HepG2 (cell line): ENCODE measurements at regions not wholly inside any gene's neighbourhood (a gene's known extent, or its start where the extent isn't known, plus 50 kb on each side); places are given as distances from the start of the nearest gene placed in this dataset.

Experiments
- CBX2 ChIP-seq, 2 experiments: fragments of 200-600 bp in 1 of 2; sonication (generic); formaldehyde crosslinking in 1 of 2; IDR thresholded peaks; 2 replicates each; pipeline versions ENCODE4 v1.7.0 to v1.8.1; 2018 to 2022; ENCODE audit warnings: low read depth in 2 of 2, low read length in 1 of 2, mild to moderate bottlenecking in 1 of 2, missing genetic modification reagents in 1 of 2
- HIVEP1 ChIP-seq: sonication (generic); formaldehyde crosslinking; IDR thresholded peaks from 2 replicates; pipeline ENCODE4 v1.4.0; 2020; ENCODE audit warnings: mild to moderate bottlenecking, missing genetic modification reagents
- SAFB2 ChIP-seq: sonication (generic); formaldehyde crosslinking; IDR thresholded peaks from 2 replicates; pipeline ENCODE4 v1.5.1; 2020; ENCODE audit warnings: missing genetic modification reagents, low read depth, mild to moderate bottlenecking, borderline replicate concordance
- SMC3 ChIP-seq: IDR thresholded peaks from 2 replicates; pipeline ENCODE4 v1.6.1; 2011; ENCODE audit warnings: low read length, improper control_type of control experiment
- TARDBP ChIP-seq: sonication (generic); formaldehyde crosslinking; IDR thresholded peaks from 2 replicates; pipeline ENCODE4 v1.8.0; 2022; ENCODE audit warnings: mild to moderate bottlenecking, missing genetic modification reagents
- ZSCAN20 ChIP-seq: sonication (generic); formaldehyde crosslinking; IDR thresholded peaks from 2 replicates; pipeline ENCODE4 v1.4.0; 2020; ENCODE audit warnings: missing genetic modification reagents, mild to moderate bottlenecking, borderline replicate concordance

GRCh38 chr1:195185736-195186135 lies 1422.5 kb downstream of the KCNT2 start:
- TF ChIP-seq HIVEP1 (CRISPR knock-in tag) (no peak), ZSCAN20 (no peak), CBX2 (IDR thresholded peaks at IDR 0.05; ENCODE audit: low read depth, low read length) (no peak), CBX2 (CRISPR knock-in tag; IDR thresholded peaks at IDR 0.05; ENCODE audit: low read depth) (no peak), TARDBP (no peak), SAFB2 (CRISPR knock-in tag) (no peak), SMC3 (no peak)
